ENCODE measurements at regions not wholly inside any gene's neighbourhood (a gene's known extent, or its start where the extent isn't known, plus 50 kb on each side); places are given as distances from the start of the nearest gene placed in this dataset.

DNA sequence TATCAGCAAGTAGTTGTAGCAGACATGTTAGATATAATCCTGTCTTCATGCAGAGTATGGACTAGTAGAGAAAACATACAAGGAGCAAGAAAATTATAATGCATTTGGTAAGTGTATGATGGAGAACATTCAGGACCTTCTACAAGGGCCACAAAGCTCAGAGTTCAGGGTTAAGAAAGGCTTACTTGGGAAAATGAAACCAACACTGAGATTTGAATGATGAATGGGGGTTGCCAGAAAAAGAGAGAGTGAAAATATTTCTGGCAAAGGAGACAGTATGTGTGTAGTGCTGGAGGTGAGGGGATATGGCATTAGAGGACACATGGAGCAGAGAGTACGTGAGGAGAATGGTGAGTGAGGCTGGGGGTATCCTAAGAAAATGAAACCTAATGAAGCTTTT is 169.8 kb upstream of the STK32A start:
- TF ChIP-seq EZH2 (IDR thresholded peaks at IDR 0.05; ENCODE audit: low read length) = no peak
- TF ChIP-seq, protein P1, sequence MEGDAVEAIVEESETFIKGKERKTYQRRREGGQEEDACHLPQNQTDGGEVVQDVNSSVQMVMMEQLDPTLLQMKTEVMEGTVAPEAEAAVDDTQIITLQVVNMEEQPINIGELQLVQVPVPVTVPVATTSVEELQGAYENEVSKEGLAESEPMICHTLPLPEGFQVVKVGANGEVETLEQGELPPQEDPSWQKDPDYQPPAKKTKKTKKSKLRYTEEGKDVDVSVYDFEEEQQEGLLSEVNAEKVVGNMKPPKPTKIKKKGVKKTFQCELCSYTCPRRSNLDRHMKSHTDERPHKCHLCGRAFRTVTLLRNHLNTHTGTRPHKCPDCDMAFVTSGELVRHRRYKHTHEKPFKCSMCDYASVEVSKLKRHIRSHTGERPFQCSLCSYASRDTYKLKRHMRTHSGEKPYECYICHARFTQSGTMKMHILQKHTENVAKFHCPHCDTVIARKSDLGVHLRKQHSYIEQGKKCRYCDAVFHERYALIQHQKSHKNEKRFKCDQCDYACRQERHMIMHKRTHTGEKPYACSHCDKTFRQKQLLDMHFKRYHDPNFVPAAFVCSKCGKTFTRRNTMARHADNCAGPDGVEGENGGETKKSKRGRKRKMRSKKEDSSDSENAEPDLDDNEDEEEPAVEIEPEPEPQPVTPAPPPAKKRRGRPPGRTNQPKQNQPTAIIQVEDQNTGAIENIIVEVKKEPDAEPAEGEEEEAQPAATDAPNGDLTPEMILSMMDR (optimal IDR thresholded peaks at IDR 0.05 in 1 of 3, IDR thresholded peaks at IDR 0.05 in 1 of 3, conservative IDR thresholded peaks at IDR 0.05 in 1 of 3; ENCODE audit: extremely low read depth in 1 of 3, insufficient read depth in 2 of 3, low read length in 3 of 3) = no peak
